HepG2 (cell line): ENCODE measurements at regions not wholly inside any gene's neighbourhood (a gene's known extent, or its start where the extent isn't known, plus 50 kb on each side); places are given as distances from the start of the nearest gene placed in this dataset.
"Not testable (repeated sequence)": the region's sequence is repeated elsewhere in the genome, so short reads cannot be mapped to it uniquely, and the experiment has no call there.

Experiments used
- CENPX ChIP-seq: sonication (generic); formaldehyde crosslinking; IDR thresholded peaks from 2 replicates; pipeline ENCODE4 v1.9.0; 2021; ENCODE audit warnings: mild to moderate bottlenecking, missing genetic modification reagents, moderate library complexity
- CREB1 ChIP-seq, 2 experiments: fragments of 450-650 bp in 1 of 2; IDR thresholded peaks; 2 replicates each; pipeline ENCODE4 v1.6.1; 2016 to 2017; ENCODE audit warnings: control low read depth in 1 of 2, mild to moderate bottlenecking in 1 of 2, missing compliant biosample characterization in 1 of 2, missing genetic modification characterization in 1 of 2
- CTCF ChIP-seq: sonication (generic); formaldehyde crosslinking; IDR thresholded peaks from 2 replicates; pipeline ENCODE4 v1.5.0; 2020; ENCODE audit warnings: mild to moderate bottlenecking, missing genetic modification reagents, moderate library complexity
- EP300 ChIP-seq, 3 experiments: sonication (generic) in 1 of 3; formaldehyde crosslinking in 1 of 3; IDR thresholded peaks; 2 replicates each; pipeline versions ENCODE4 v1.5.1 to v1.6.1; 2011 to 2020; ENCODE audit warnings: low read depth in 2 of 3, low read length in 2 of 3, borderline replicate concordance in 1 of 3, improper control_type of control experiment in 1 of 3, mild to moderate bottlenecking in 1 of 3, missing genetic modification reagents in 1 of 3, moderate library complexity in 1 of 3
- PBX3 ChIP-seq: sonication (generic); formaldehyde crosslinking; IDR thresholded peaks from 2 replicates; pipeline ENCODE4 v1.8.1; 2023; ENCODE audit warnings: missing genetic modification reagents, inconsistent platforms, borderline replicate concordance
- TBL1XR1 ChIP-seq: fragments of 150-350 bp; IDR thresholded peaks from 2 replicates; pipeline ENCODE4 v1.6.1; 2014; ENCODE audit warnings: borderline replicate concordance, low read length; ENCODE audit not compliant: partially characterized antibody
- ZBTB46 ChIP-seq: sonication (generic); formaldehyde crosslinking; IDR thresholded peaks from 2 replicates; pipeline ENCODE4 v1.4.0; 2020; ENCODE audit warnings: mild to moderate bottlenecking, missing genetic modification reagents, borderline replicate concordance
- ZFP36 ChIP-seq: fragments of 150-350 bp; IDR thresholded peaks from 2 replicates; pipeline ENCODE4 v1.6.1; 2018; ENCODE audit warnings: borderline replicate concordance, low read length, low read depth; ENCODE audit not compliant: partially characterized antibody

GRCh38 chr6:131346896-131347295 lies 211.6 kb downstream of the AKAP7 start:
- not testable (repeated sequence) for TF ChIP-seq EP300 (IDR thresholded peaks at IDR 0.05; ENCODE audit: low read depth in 2 of 2, low read length in 2 of 2); EP300 (CRISPR knock-in tag; IDR thresholded peaks at IDR 0.05; ENCODE audit: borderline replicate concordance); PBX3; ZBTB46 (CRISPR knock-in tag); CTCF; ZFP36; TBL1XR1; CENPX (CRISPR knock-in tag); CREB1 (IDR thresholded peaks at IDR 0.05); CREB1 (CRISPR knock-in tag; IDR thresholded peaks at IDR 0.05)
